ENCODE measurements at regions not wholly inside any gene's neighbourhood (a gene's known extent, or its start where the extent isn't known, plus 50 kb on each side); places are given as distances from the start of the nearest gene placed in this dataset.

- DNase-seq, result no peak
Observed at GRCh38 chr10:113292086-113292485, 260.8 kb upstream of the HABP2 start.

- no peak for DNase-seq
Observed at GRCh38 chr10:113292743-113293142, 260.1 kb upstream of the HABP2 start.

- no peak for DNase-seq
Observed at GRCh38 chr10:113293167-113293566, 259.7 kb upstream of the HABP2 start.

DNA sequence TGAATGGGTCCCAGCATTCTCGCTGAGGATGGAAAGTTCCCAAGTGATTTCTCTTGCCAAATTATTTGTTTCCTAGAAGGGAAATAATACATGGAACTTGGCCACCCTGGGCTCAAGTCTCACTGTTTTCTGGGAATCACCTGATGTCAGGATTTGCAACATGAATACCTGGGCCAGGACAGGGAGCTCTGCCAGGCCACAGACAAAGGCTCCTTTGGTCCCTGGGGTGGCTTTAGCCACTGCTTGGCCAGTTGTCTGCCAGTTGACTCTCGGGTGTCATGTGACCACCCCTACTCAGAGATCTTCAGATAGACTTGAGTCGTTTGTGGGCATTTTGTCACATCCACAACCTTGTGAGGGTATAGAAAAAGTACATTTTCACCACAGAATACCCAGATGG lies 258.0 kb upstream of the HABP2 start:
- no peak for DNase-seq

DNA sequence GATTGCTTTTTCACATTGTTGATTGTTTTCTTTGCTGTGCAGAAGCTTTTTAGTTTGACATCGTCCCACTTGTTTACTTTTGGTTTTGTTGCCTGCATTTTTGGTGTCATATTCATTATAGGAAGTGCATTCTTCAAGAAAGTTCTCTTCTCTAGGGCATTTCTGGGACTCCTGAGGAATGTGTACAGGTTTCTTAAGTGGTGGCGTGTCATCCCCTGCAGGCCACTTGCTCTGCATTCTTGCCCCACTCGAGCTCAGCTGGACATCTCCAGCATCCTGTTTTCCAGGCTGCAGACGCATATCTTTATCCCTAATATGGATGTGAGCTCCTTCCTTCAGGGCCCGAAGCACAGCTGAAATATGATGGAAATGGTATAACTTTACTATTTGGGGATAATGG lies 255.6 kb upstream of the HABP2 start:
- DNase-seq, result no peak

DNA sequence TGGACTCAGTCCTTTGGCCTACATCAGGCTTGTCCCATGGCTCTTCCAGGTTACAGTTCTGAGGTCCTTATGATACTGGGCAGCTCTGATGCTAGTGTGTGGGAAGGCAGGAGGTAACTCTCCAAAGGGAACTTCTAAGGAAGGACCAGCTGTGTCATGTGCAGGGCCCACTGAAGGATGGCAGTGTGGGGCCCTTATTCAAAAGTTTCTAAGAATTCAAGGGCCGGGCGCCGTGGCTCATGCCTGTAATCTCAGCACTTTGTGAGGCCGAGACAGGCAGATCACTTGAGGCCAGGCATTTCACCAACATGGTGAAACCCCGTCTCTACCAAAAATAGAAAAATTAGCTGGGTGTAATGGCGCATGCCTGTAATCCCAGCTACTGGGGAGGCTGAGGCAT lies 254.2 kb upstream of the HABP2 start:
- DNase-seq, result no peak

GRCh38 chr10:113300201-113300600 lies 252.7 kb upstream of the HABP2 start:
- no peak for DNase-seq

GRCh38 chr10:113300617-113301016 lies 252.2 kb upstream of the HABP2 start:
- DNase-seq, result no peak

GRCh38 chr10:113301342-113301984 lies 251.4 kb upstream of the HABP2 start:
- no peak for DNase-seq

- no peak for DNase-seq
Observed at GRCh38 chr10:113302062-113302461, 250.8 kb upstream of the HABP2 start.

DNA sequence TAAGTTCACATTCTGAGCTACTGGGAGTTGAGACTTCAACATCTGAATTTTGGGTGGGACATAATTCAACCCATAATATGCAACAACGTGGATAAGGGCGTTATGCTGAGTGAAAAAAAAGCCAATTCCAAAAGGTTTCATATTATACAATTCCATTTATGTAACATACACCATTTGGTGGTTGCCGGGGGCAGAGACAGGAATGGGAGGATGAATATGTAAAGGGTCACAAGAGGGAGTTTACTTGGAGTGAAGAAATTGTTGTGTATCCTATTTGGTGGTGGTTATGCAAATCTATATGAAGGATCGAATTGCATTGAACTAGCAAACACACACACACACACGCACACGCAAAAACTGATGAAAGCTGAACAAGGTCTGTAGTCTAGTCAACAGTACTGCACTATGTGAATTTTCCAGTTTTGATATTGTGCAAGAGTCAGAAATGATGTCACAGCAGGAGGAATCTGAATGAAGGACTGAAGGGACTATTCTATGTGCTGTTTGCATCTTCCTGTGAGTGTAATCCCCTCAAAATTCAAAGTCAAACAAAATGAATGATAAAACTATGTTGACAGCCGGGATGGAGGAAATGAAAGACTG lies 249.2 kb upstream of the HABP2 start:
- DNase-seq, result no peak

DNA sequence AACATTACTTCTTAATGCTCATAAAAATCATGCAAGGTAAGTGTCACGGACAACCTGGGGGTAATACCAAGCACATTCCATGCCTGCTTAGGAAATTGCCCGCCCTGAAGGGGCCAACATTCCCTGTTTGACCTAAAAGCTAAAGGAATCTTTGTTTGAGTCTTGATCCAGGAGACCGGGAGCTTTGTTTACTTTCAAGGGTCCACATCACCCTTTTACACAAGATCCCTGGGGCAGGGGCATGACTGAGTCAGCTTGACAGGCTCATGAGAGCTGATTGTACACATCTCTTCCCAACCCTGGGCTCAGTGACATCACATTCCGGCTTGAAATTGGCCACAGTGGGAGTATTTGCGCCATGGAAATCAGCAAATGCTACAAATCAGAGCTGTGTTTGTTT lies 248.1 kb upstream of the HABP2 start:
- DNase-seq, result no peak

DNA sequence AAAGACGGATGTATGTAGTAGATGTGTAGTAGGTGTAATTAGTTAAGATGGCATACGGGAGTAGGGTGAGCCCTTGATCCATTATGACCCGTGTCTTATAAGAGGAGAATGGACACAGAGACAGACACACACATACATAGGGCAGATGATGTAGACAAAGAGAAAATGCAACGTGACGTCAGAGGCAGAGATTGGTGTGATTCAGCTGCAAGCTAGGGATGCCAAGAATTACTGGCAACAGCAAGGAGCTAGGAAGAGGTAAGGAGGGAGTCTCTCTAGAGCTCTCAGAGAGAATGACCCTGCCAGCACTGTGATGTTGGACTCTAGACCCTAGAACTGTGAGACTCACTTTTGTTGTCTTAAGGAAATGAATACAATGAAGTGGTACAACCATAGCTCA lies 247.0 kb upstream of the HABP2 start:
- DNase-seq, result no peak

- DNase-seq, result no peak
Observed at GRCh38 chr10:113309791-113310190, 243.1 kb upstream of the HABP2 start.

DNA sequence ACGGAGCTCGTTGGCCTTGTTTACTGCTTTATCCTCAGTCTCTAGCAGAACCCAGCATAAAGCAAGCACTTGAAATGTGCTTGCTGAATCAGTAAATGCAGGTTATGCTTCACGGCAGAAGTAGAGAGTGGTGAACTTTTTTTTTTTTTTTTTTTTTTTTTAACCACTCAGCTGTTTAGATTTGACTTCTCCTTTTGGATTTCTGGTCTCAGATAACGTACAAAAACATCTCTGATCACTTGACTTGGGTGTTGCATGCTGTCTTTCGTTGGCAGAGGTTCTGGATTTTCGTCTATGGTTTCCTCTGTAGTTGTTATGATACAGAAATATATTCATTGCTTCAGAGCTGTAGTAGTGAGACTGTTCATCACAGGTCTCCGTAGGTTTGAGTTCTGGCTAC lies 242.5 kb upstream of the HABP2 start:
- DNase-seq, result no peak

GRCh38 chr10:113313048-113313602 lies 239.7 kb upstream of the HABP2 start:
- no peak for DNase-seq

DNA sequence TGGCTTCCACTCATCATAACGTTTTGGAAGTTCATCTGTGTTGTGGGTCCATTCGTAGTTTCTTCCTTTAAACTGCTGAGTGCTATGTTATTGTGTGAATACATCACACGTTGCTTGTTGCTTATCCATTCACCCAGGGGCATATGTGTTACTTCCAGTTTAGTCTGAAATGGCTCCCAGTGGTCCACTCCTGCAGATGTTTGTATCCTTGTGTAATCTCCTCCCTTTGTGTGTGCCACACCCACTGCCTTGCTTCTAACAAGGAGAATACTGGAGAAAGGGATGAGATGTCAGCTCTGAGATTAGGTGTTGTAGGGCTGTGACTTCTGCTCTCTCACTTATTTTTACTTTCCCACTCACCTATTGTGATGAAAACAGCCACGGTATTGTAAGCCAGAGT lies 239.1 kb upstream of the HABP2 start:
- DNase-seq, result no peak

GRCh38 chr10:113316506-113316905 lies 236.3 kb upstream of the HABP2 start:
- no peak for DNase-seq

DNA sequence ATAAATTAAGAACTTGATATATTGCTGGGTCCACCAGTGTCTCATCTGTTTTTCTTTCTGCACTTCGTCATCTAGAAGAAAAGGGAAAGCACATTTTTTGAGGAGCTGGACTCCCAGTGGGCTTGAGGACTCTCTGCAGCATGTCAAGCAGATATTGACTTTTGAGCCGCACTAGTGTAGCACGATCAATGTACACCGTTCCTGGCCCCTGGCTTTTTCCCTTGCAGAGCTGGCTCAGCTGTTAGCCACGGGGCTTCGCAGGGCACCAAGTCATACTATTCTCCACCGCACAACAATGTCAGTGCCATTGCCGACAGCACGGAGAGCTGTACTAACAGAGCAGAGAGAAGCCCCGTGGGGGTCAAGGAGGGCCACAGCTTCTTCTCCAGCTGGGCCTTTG lies 235.4 kb upstream of the HABP2 start:
- DNase-seq, result no peak

DNA sequence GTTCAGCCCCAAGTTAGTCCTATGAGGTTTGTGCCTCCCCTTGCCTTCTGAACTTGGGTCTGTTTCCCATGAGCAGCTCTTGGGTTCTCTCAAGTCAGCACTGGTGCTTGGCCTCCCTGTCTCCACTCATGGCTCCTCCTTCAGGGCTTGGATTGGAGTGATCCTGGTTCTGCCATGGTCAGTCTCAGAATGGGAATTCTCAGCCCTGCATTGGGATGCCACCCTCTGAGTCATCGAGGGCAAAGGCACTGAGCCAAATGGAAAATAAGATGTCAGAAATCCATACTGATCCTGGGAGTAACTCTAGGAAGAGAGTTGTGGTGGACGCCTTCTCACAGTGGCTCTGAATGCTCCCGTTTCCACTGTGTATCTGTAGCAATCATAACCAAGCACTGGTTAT lies 233.4 kb upstream of the HABP2 start:
- DNase-seq, result no peak

GRCh38 chr10:113320211-113320610 lies 232.6 kb upstream of the HABP2 start:
- DNase-seq, result no peak

DNA sequence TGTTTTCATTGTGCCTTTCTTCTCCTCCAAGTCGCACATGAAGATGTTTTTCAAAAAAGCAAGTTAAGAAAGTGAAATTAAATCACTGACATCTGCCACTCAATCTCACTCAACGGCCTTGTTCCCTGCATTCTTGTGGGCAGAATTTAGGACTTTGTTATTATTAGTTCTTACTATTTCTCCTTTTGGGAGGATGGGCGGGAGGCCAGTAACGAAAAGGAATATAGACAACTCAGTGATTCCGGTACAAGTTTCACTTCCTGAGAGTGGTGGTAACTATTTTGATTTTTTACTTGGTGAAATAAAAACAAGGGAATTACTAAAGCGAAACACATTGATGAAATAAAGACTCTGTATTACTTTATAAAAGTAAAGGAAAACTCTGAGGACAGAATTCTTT lies 231.9 kb upstream of the HABP2 start:
- DNase-seq, result no peak

- DNase-seq, result no peak
Observed at GRCh38 chr10:113322843-113323242, 230.0 kb upstream of the HABP2 start.

- no peak for DNase-seq
Observed at GRCh38 chr10:113323985-113324384, 228.9 kb upstream of the HABP2 start.
